CD14-positive monocyte (primary cell): ENCODE measurements at regions not wholly inside any gene's neighbourhood (a gene's known extent, or its start where the extent isn't known, plus 50 kb on each side); places are given as distances from the start of the nearest gene placed in this dataset.

Experiments used
- DNase-seq, 3 donors: peaks; one replicate each; pipeline ENCODE4 v3.0.0-alpha.2; 2011 to 2022
- H2AFZ ChIP-seq: 2 replicates; pipeline ENCODE4 v1.6.0; 2012; ENCODE audit warnings: mild to moderate bottlenecking, low read depth, low read length, inconsistent platforms; ENCODE audit not compliant: insufficient read depth, poor library complexity, severe bottlenecking
- H3K27ac ChIP-seq, 2 donors: 1 replicate in 1 of 2; 2 replicates in 1 of 2; pipeline ENCODE4 v1.5.1; 2012 to 2013; ENCODE audit warnings: low read length in 2 of 2, control low read depth in 1 of 2, inconsistent platforms in 1 of 2, low read depth in 1 of 2, mild to moderate bottlenecking in 1 of 2
- H3K27me3 ChIP-seq, 2 donors: one replicate each; pipeline versions ENCODE4 v1.6.0 to v1.6.1; 2011 to 2013; ENCODE audit warnings: low read length in 2 of 2; ENCODE audit not compliant: control insufficient read depth in 2 of 2, insufficient read depth in 2 of 2
- H3K36me3 ChIP-seq, 2 donors: replicated peaks in 1 of 2; 1 replicate in 1 of 2; 2 replicates in 1 of 2; pipeline versions ENCODE4 v1.5.1 to v1.6.1; 2012 to 2013; ENCODE audit warnings: low read length in 2 of 2, control low read depth in 1 of 2, inconsistent platforms in 1 of 2, mild to moderate bottlenecking in 1 of 2; ENCODE audit not compliant: insufficient read depth in 2 of 2, control insufficient read depth in 1 of 2
- H3K4me1 ChIP-seq, 2 donors: 1 replicate in 1 of 2; 2 replicates in 1 of 2; pipeline versions ENCODE4 v1.5.1 to v1.6.1; 2012 to 2013; ENCODE audit warnings: low read length in 2 of 2, control low read depth in 1 of 2, inconsistent platforms in 1 of 2, mild to moderate bottlenecking in 1 of 2, moderate library complexity in 1 of 2; ENCODE audit not compliant: insufficient read depth in 2 of 2, control insufficient read depth in 1 of 2
- H3K4me2 ChIP-seq: replicated peaks from 2 replicates; pipeline ENCODE3; 2012; ENCODE audit warnings: low read length, moderate library complexity, mild to moderate bottlenecking; ENCODE audit not compliant: poor library complexity, severe bottlenecking; ENCODE audit errors: extremely low read depth
- H3K4me3 ChIP-seq, 3 experiments: fragments of 200-600 bp in 1 of 3; sonication (generic) in 1 of 3; replicated peaks in 1 of 3; 1 replicate in 2 of 3; 2 replicates in 1 of 3; pipeline ENCODE4 v1.5.1; 2011 to 2013; ENCODE audit warnings: low read length in 3 of 3, mild to moderate bottlenecking in 3 of 3, control low read depth in 2 of 3, low read depth in 2 of 3, inconsistent platforms in 1 of 3, moderate library complexity in 1 of 3
- H3K79me2 ChIP-seq: 2 replicates; pipeline ENCODE4 v1.6.0; 2012; ENCODE audit warnings: mild to moderate bottlenecking, control low read depth, inconsistent platforms, low read length, moderate library complexity; ENCODE audit not compliant: insufficient read depth
- H3K9ac ChIP-seq: 2 replicates; pipeline ENCODE4 v1.6.0; 2017; ENCODE audit warnings: low read length, mild to moderate bottlenecking; ENCODE audit not compliant: insufficient read depth, poor library complexity, severe bottlenecking
- H3K9me3 ChIP-seq, 2 donors: replicated peaks in 1 of 2; 1 replicate in 1 of 2; 2 replicates in 1 of 2; pipeline versions ENCODE4 v1.5.1 to v1.6.1; 2012 to 2013; ENCODE audit warnings: low read length in 2 of 2, control low read depth in 1 of 2; ENCODE audit not compliant: control insufficient read depth in 1 of 2, insufficient read depth in 1 of 2
- H4K20me1 ChIP-seq: 2 replicates; pipeline ENCODE4 v1.6.0; 2012; ENCODE audit warnings: mild to moderate bottlenecking, low read length, control low read depth, moderate library complexity; ENCODE audit not compliant: insufficient read depth
- H3K27ac Mint-ChIP-seq, 7 donors: one replicate each; pipeline ENCODE4 v1.8.0; 2020; ENCODE audit warnings: mild to moderate bottlenecking in 7 of 7, mixed read lengths in 7 of 7, moderate library complexity in 6 of 7, inconsistent platforms in 2 of 7
- H3K27me3 Mint-ChIP-seq, 3 donors: one replicate each; pipeline ENCODE4 v1.8.0; 2021 to 2022; ENCODE audit warnings: low read depth in 3 of 3, mild to moderate bottlenecking in 3 of 3, mixed read lengths in 3 of 3, moderate library complexity in 3 of 3, inconsistent platforms in 1 of 3
- H3K36me3 Mint-ChIP-seq, 2 donors: one replicate each; pipeline ENCODE4 v1.8.0; 2020; ENCODE audit warnings: mixed read lengths in 2 of 2, inconsistent platforms in 1 of 2, mild to moderate bottlenecking in 1 of 2
- H3K4me1 Mint-ChIP-seq: one replicate; pipeline ENCODE4 v1.8.0; 2020; ENCODE audit warnings: mild to moderate bottlenecking, mixed read lengths
- H3K4me3 Mint-ChIP-seq, 2 donors: one replicate each; pipeline ENCODE4 v1.8.0; 2020; ENCODE audit warnings: mild to moderate bottlenecking in 2 of 2, mixed read lengths in 2 of 2, moderate library complexity in 1 of 2
- H3K9me3 Mint-ChIP-seq, 7 donors: one replicate each; pipeline ENCODE4 v1.8.0; 2020 to 2022; ENCODE audit warnings: mixed read lengths in 7 of 7, mild to moderate bottlenecking in 6 of 7, moderate library complexity in 6 of 7, inconsistent platforms in 2 of 7
- CTCF ChIP-seq: fragments of 200-600 bp; IDR thresholded peaks from one replicate; pipeline ENCODE4 v1.8.0; 2022; ENCODE audit warnings: antibody characterized with exemption, mild to moderate bottlenecking
- WGBS: methylation state at CpG from one replicate; pipeline ENCODE4 v1.1.5; 2013; ENCODE audit warnings: missing lambda C conversion rate; ENCODE audit not compliant: insufficient coverage; 5-methylcytosine and 5-hydroxymethylcytosine counted together
- intact Hi-C, 2 donors: fragments of 100-400 bp; cut with micrococcal nuclease; formaldehyde crosslinking; loops; one replicate each; pipeline versions ENCODE4 v1.15.0 to v1.15.1; 2023

GRCh38 chr3:147132168-147132567 lies 274.2 kb downstream of the ZIC4 start:
- intact Hi-C loops, result no loop called here
- WGBS, result no CpG with 5 or more reads among the region's 1 CpG
- DNase-seq, result no peak

DNA sequence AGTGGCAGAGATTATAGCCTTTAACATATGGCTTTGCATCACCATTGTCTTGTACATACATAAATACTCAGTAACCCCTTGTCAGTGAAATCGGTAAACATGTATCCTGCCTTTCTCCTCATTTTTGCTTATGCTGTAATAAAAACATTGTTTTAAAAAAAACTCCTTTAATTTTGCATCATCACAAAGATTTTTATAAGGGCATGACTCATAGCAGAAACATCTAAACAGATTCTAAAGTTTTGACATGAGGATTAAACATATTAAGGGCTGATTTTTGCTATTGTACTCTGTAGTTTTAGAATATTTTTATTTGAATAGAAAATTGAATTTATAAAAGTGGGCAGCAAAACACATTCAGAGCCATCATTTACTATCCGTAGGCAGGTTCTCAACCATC lies 275.9 kb downstream of the ZIC4 start:
- Histone ChIP-seq H4K20me1 (no peaks in the 10 kb centered on the region), H3K9ac (no peak overlapping the region), H3K4me2 (no peak overlapping the region), H3K4me1 (no peaks in the 10 kb centered on the region), H2AFZ (no peak overlapping the region), H3K9me3 (peaks cover 0 to 14% of the 10 kb centered on the region in 2 donors), H3K4me3 (no peak overlapping the region), H3K79me2 (no peaks in the 10 kb centered on the region), H3K27ac (no peak overlapping the region), H3K36me3 (no peaks in the 10 kb centered on the region), H3K27me3 (no peaks in the 10 kb centered on the region)
- Mint-ChIP-seq H3K36me3 (no peaks in the 10 kb centered on the region), H3K27ac (no peak overlapping the region), H3K9me3 (peaks cover 3 to 13% (median 9%) of the 10 kb centered on the region in 7 donors), H3K4me1 (no peaks in the 10 kb centered on the region), H3K4me3 (no peak overlapping the region), H3K27me3 (peaks cover 0 to 2% (median 0%) of the 10 kb centered on the region in 3 donors)
- no peak for DNase-seq
- intact Hi-C loops, result no loop called here
- no peak for TF ChIP-seq CTCF
- WGBS, result no CpG with 5 or more reads among the region's 2 CpGs

More at GRCh38 chr3:147132168-147132567, 274.2 kb downstream of the ZIC4 start:
- Mint-ChIP-seq H3K27me3 (peaks cover 0 to 2% (median 0%) of the 10 kb centered on the region in 3 donors), H3K27ac (no peak overlapping the region), H3K4me3 (no peak overlapping the region), H3K36me3 (no peaks in the 10 kb centered on the region), H3K9me3 (peaks cover 1 to 13% (median 7%) of the 10 kb centered on the region in 7 donors), H3K4me1 (no peaks in the 10 kb centered on the region)
- peaks cover 0 to 14% of the 10 kb centered on the region in 2 donors for H3K9me3 ChIP-seq
- H3K27ac ChIP-seq, result no peak overlapping the region
- no peaks in the 10 kb centered on the region for H3K79me2 ChIP-seq
- TF ChIP-seq CTCF, result no peak
- H3K4me3 ChIP-seq, result no peak overlapping the region
- no peaks in the 10 kb centered on the region for H4K20me1 ChIP-seq
- H3K9ac ChIP-seq, result no peak overlapping the region
- H3K4me2 ChIP-seq, result no peak overlapping the region
- no peaks in the 10 kb centered on the region for H3K27me3 ChIP-seq
- no peaks in the 10 kb centered on the region for H3K4me1 ChIP-seq
- no peaks in the 10 kb centered on the region for H3K36me3 ChIP-seq
- H2AFZ ChIP-seq, result no peak overlapping the region
